Muscle layer of colon (tissue), 2 donors: ENCODE measurements at regions not wholly inside any gene's neighbourhood (a gene's known extent, or its start where the extent isn't known, plus 50 kb on each side); places are given as distances from the start of the nearest gene placed in this dataset.
A peak's percentile ranks its signal among the peaks of the same experiment; 100 is the strongest.

Experiments
- H3K27ac ChIP-seq: one replicate; pipeline ENCODE4 v1.7.0; 2013; ENCODE audit warnings: low read depth, mild to moderate bottlenecking, low read length, moderate library complexity
- H3K27me3 ChIP-seq, 2 donors: one replicate each; pipeline ENCODE4 v1.7.0; 2013; ENCODE audit warnings: low read length in 2 of 2, mild to moderate bottlenecking in 2 of 2; ENCODE audit not compliant: insufficient read depth in 2 of 2, control insufficient read depth in 1 of 2
- H3K36me3 ChIP-seq: one replicate; pipeline ENCODE4 v1.7.0; 2013; ENCODE audit warnings: mild to moderate bottlenecking, low read length; ENCODE audit not compliant: insufficient read depth
- H3K4me1 ChIP-seq: one replicate; pipeline ENCODE4 v1.7.0; 2013; ENCODE audit warnings: mild to moderate bottlenecking, low read length; ENCODE audit not compliant: insufficient read depth
- H3K4me3 ChIP-seq, 2 donors: one replicate each; pipeline ENCODE4 v1.7.0; 2013; ENCODE audit warnings: low read length in 2 of 2, low read depth in 1 of 2, mild to moderate bottlenecking in 1 of 2, moderate library complexity in 1 of 2
- H3K9ac ChIP-seq: one replicate; pipeline ENCODE4 v1.7.0; 2013; ENCODE audit warnings: low read length
- H3K9me3 ChIP-seq: one replicate; pipeline ENCODE4 v1.7.0; 2013; ENCODE audit warnings: mild to moderate bottlenecking, low read length
- donor health status: abdominal sarcoma.
- donor health status: Adenocarcinoma of cecum.

GRCh38 chr4:128556756-128557155 lies 252.7 kb upstream of the JADE1 start:
- Histone ChIP-seq H3K9me3 (no peaks in the 10 kb centered on the region), H3K4me3 (no peak overlapping the region), H3K27ac (no peak overlapping the region), H3K36me3 (no peaks in the 10 kb centered on the region), H3K9ac (no peak overlapping the region), H3K27me3 (no peaks in the 10 kb centered on the region), H3K4me1 (peaks cover 32% of the 10 kb centered on the region)

- Histone ChIP-seq H3K27ac (peak overlapping the region; percentile 96), H3K27me3 (no peaks in the 10 kb centered on the region), H3K4me3 (peak overlapping the region in 1 of 2 donors; percentile 90), H3K9me3 (no peaks in the 10 kb centered on the region), H3K9ac (peak overlapping the region; percentile 77), H3K36me3 (no peaks in the 10 kb centered on the region), H3K4me1 (peaks cover 20% of the 10 kb centered on the region)
Observed at GRCh38 chr4:128553686-128554515, 255.6 kb upstream of the JADE1 start.

- Histone ChIP-seq H3K4me1 (peaks cover 15% of the 10 kb centered on the region), H3K9me3 (no peaks in the 10 kb centered on the region), H3K27ac (peak overlapping the region; percentile 96), H3K27me3 (no peaks in the 10 kb centered on the region), H3K9ac (peak overlapping the region; percentile 77), H3K36me3 (no peaks in the 10 kb centered on the region), H3K4me3 (peak overlapping the region; percentile 56 to 90)
Observed at GRCh38 chr4:128552586-128552907, 257.0 kb upstream of the JADE1 start.

GRCh38 chr4:128551280-128551679 lies 258.2 kb upstream of the JADE1 start:
- H3K9ac ChIP-seq, result no peak overlapping the region
- no peaks in the 10 kb centered on the region for H3K27me3 ChIP-seq
- H3K27ac ChIP-seq, result no peak overlapping the region
- H3K9me3 ChIP-seq, result no peaks in the 10 kb centered on the region
- peaks cover 15% of the 10 kb centered on the region for H3K4me1 ChIP-seq
- no peak overlapping the region for H3K4me3 ChIP-seq
- no peaks in the 10 kb centered on the region for H3K36me3 ChIP-seq

- no peaks in the 10 kb centered on the region for H3K36me3 ChIP-seq
- H3K27me3 ChIP-seq, result no peaks in the 10 kb centered on the region
- H3K4me1 ChIP-seq, result peaks cover 15% of the 10 kb centered on the region
- no peaks in the 10 kb centered on the region for H3K9me3 ChIP-seq
- H3K9ac ChIP-seq, result no peak overlapping the region
- H3K27ac ChIP-seq, result no peak overlapping the region
- no peak overlapping the region for H3K4me3 ChIP-seq
Observed at GRCh38 chr4:128550060-128550459, 259.4 kb upstream of the JADE1 start.

GRCh38 chr4:128549636-128550035 lies 259.9 kb upstream of the JADE1 start:
- no peaks in the 10 kb centered on the region for H3K9me3 ChIP-seq
- no peak overlapping the region for H3K4me3 ChIP-seq
- no peak overlapping the region for H3K27ac ChIP-seq
- H3K4me1 ChIP-seq, result peaks cover 13% of the 10 kb centered on the region
- H3K27me3 ChIP-seq, result no peaks in the 10 kb centered on the region
- H3K36me3 ChIP-seq, result no peaks in the 10 kb centered on the region
- no peak overlapping the region for H3K9ac ChIP-seq

GRCh38 chr4:128548381-128548780 lies 260.8 kb upstream of the PGRMC2 start:
- Histone ChIP-seq H3K4me3 (no peak overlapping the region), H3K4me1 (peaks cover under 1% of the 10 kb centered on the region)

GRCh38 chr4:128544272-128544671 lies 256.7 kb upstream of the PGRMC2 start:
- Histone ChIP-seq H3K4me1 (no peaks in the 10 kb centered on the region), H3K9ac (no peak overlapping the region), H3K36me3 (no peaks in the 10 kb centered on the region), H3K4me3 (no peak overlapping the region), H3K27ac (no peak overlapping the region), H3K27me3 (no peaks in the 10 kb centered on the region), H3K9me3 (no peaks in the 10 kb centered on the region)

More at GRCh38 chr4:128548381-128548780, 260.8 kb upstream of the PGRMC2 start:
- Histone ChIP-seq H3K27ac (no peak overlapping the region), H3K9ac (no peak overlapping the region), H3K36me3 (no peaks in the 10 kb centered on the region), H3K27me3 (no peaks in the 10 kb centered on the region), H3K9me3 (no peaks in the 10 kb centered on the region)

- Histone ChIP-seq H3K9me3 (no peaks in the 10 kb centered on the region), H3K4me1 (no peaks in the 10 kb centered on the region), H3K9ac (no peak overlapping the region), H3K36me3 (no peaks in the 10 kb centered on the region), H3K27me3 (no peaks in the 10 kb centered on the region), H3K4me3 (no peak overlapping the region), H3K27ac (no peak overlapping the region)
Observed at GRCh38 chr4:128543696-128544095, 256.1 kb upstream of the PGRMC2 start.

GRCh38 chr4:128542047-128542446 lies 254.4 kb upstream of the PGRMC2 start:
- Histone ChIP-seq H3K27ac (no peak overlapping the region), H3K27me3 (no peaks in the 10 kb centered on the region), H3K9ac (no peak overlapping the region), H3K4me3 (no peak overlapping the region), H3K9me3 (no peaks in the 10 kb centered on the region), H3K4me1 (no peaks in the 10 kb centered on the region), H3K36me3 (no peaks in the 10 kb centered on the region)

- Histone ChIP-seq H3K27me3 (no peaks in the 10 kb centered on the region), H3K9ac (no peak overlapping the region), H3K4me3 (no peak overlapping the region), H3K36me3 (no peaks in the 10 kb centered on the region), H3K4me1 (no peaks in the 10 kb centered on the region), H3K9me3 (no peaks in the 10 kb centered on the region), H3K27ac (no peak overlapping the region)
Observed at GRCh38 chr4:128540122-128540521, 252.5 kb upstream of the PGRMC2 start.
